SK-N-SH treated with all-trans-retinoic acid at 6 μM for 48 hours (cell line): ENCODE measurements at regions not wholly inside any gene's neighbourhood (a gene's known extent, or its start where the extent isn't known, plus 50 kb on each side); places are given as distances from the start of the nearest gene placed in this dataset.

Source experiments
- BACH2 ChIP-seq: fragments of 250-450 bp; sonication (Bioruptor Pico); IDR thresholded peaks from 2 replicates; pipeline ENCODE4 v1.9.0; 2021; ENCODE audit warnings: mild to moderate bottlenecking, borderline replicate concordance
- CSDC2 ChIP-seq: fragments of 250-450 bp; sonication (Bioruptor Pico); IDR thresholded peaks from 2 replicates; pipeline ENCODE4 v1.5.0; 2020; ENCODE audit warnings: mild to moderate bottlenecking, moderate library complexity
- TSHZ2 ChIP-seq: fragments of 250-450 bp; sonication (Bioruptor Pico); IDR thresholded peaks from 2 replicates; pipeline ENCODE4 v1.5.0; 2020; ENCODE audit warnings: mild to moderate bottlenecking, moderate library complexity
- ZFP3 ChIP-seq: fragments of 250-450 bp; sonication (Bioruptor Pico); IDR thresholded peaks from 2 replicates; pipeline ENCODE4 v1.5.0; 2020; ENCODE audit warnings: mild to moderate bottlenecking, moderate library complexity
- ZNF70 ChIP-seq: fragments of 450-650 bp; formaldehyde crosslinking; IDR thresholded peaks from 2 replicates; pipeline ENCODE4 v1.5.0; 2020; ENCODE audit warnings: mild to moderate bottlenecking, moderate library complexity

GRCh38 chr13:39965309-39965708, 309.8 kb downstream of the COG6 start:
- TF ChIP-seq ZNF70 (CRISPR knock-in tag) (no peak), ZFP3 (CRISPR knock-in tag) (no peak), CSDC2 (CRISPR knock-in tag) (no peak), TSHZ2 (no peak), BACH2 (no peak)
